SK-N-MC (cell line): ENCODE measurements at regions not wholly inside any gene's neighbourhood (a gene's known extent, or its start where the extent isn't known, plus 50 kb on each side); places are given as distances from the start of the nearest gene placed in this dataset.

ENCODE experiments used
- EZH2 ChIP-seq: fragments of 200-600 bp; sonication (generic); IDR thresholded peaks from one replicate; pipeline ENCODE4 v1.6.1; 2017; ENCODE audit warnings: antibody characterized with exemption
- POLR2AphosphoS5 ChIP-seq: IDR thresholded peaks from 2 replicates; pipeline ENCODE4 v1.6.1; 2012; ENCODE audit warnings: mild to moderate bottlenecking, low read depth, low read length, borderline replicate concordance

DNA sequence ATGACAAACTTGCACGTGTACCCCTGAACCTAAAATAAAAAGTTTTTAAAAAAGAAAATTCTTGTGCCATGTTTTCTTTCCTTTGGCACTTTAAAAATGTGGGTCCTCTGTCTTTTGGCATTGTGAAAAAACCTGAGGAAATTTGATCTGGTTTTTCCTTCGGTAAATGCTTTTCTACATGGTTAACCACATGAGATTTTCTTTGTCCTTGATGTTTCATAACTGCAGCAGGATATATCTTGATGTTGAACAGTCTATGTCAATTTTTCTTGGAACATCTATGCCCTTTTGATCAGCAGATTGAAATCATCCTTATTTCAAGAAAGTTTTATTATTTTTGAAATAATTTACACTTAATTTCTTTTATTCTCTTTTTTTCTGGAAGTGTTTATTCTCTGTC lies 109.1 kb downstream of the TMEM17 start:
- no peak for TF ChIP-seq EZH2
- TF ChIP-seq POLR2AphosphoS5, result no peak
